Muscle layer of colon (tissue), 2 donors: ENCODE measurements at regions not wholly inside any gene's neighbourhood (a gene's known extent, or its start where the extent isn't known, plus 50 kb on each side); places are given as distances from the start of the nearest gene placed in this dataset.

ENCODE experiments used
- H3K27ac ChIP-seq: one replicate; pipeline ENCODE4 v1.7.0; 2013; ENCODE audit warnings: low read depth, mild to moderate bottlenecking, low read length, moderate library complexity
- H3K27me3 ChIP-seq, 2 donors: one replicate each; pipeline ENCODE4 v1.7.0; 2013; ENCODE audit warnings: low read length in 2 of 2, mild to moderate bottlenecking in 2 of 2; ENCODE audit not compliant: insufficient read depth in 2 of 2, control insufficient read depth in 1 of 2
- H3K36me3 ChIP-seq: one replicate; pipeline ENCODE4 v1.7.0; 2013; ENCODE audit warnings: mild to moderate bottlenecking, low read length; ENCODE audit not compliant: insufficient read depth
- H3K4me1 ChIP-seq: one replicate; pipeline ENCODE4 v1.7.0; 2013; ENCODE audit warnings: mild to moderate bottlenecking, low read length; ENCODE audit not compliant: insufficient read depth
- H3K4me3 ChIP-seq, 2 donors: one replicate each; pipeline ENCODE4 v1.7.0; 2013; ENCODE audit warnings: low read length in 2 of 2, low read depth in 1 of 2, mild to moderate bottlenecking in 1 of 2, moderate library complexity in 1 of 2
- H3K9ac ChIP-seq: one replicate; pipeline ENCODE4 v1.7.0; 2013; ENCODE audit warnings: low read length
- H3K9me3 ChIP-seq: one replicate; pipeline ENCODE4 v1.7.0; 2013; ENCODE audit warnings: mild to moderate bottlenecking, low read length
- donor health status: abdominal sarcoma.
- donor health status: Adenocarcinoma of cecum.

- H3K4me1 ChIP-seq = peaks cover 4% of the 10 kb centered on the region
- no peak overlapping the region for H3K9ac ChIP-seq
- H3K4me3 ChIP-seq = no peak overlapping the region
- no peak overlapping the region for H3K27ac ChIP-seq
- no peaks in the 10 kb centered on the region for H3K9me3 ChIP-seq
- H3K36me3 ChIP-seq = no peaks in the 10 kb centered on the region
- no peaks in the 10 kb centered on the region for H3K27me3 ChIP-seq
These were observed 138.1 kb upstream of the MED13L start for GRCh38 chr12:116415408-116416108.

DNA sequence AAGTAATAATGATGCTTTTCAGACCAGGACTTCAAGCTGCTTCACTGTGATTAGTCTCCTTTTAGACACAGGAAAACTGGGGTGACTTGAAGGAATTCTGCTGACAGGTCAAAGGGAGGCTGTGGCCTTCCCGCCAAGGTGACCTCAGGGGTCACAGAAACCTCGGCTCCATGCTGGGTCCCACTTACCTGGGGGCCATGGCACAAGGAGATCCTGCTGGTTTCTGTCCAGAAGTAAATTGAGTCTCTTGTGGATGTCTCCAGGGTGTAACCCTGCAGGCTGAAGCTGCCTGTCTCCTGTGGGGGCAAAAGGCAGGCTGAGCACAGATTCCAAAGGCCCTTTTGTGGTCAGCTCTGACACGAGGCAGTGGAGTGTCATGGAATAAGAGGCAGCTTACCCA lies 138.7 kb upstream of the MED13L start:
- Histone ChIP-seq H3K9me3 (no peaks in the 10 kb centered on the region), H3K27ac (no peak overlapping the region), H3K9ac (no peak overlapping the region), H3K4me3 (no peak overlapping the region), H3K36me3 (no peaks in the 10 kb centered on the region), H3K4me1 (no peaks in the 10 kb centered on the region), H3K27me3 (no peaks in the 10 kb centered on the region)

- Histone ChIP-seq H3K9me3 (no peaks in the 10 kb centered on the region), H3K4me3 (no peak overlapping the region), H3K27me3 (no peaks in the 10 kb centered on the region), H3K9ac (no peak overlapping the region), H3K36me3 (no peaks in the 10 kb centered on the region), H3K27ac (no peak overlapping the region), H3K4me1 (peaks cover 3% of the 10 kb centered on the region)
These were observed 140.6 kb upstream of the MAP1LC3B2 start for GRCh38 chr12:116418551-116418950.

DNA sequence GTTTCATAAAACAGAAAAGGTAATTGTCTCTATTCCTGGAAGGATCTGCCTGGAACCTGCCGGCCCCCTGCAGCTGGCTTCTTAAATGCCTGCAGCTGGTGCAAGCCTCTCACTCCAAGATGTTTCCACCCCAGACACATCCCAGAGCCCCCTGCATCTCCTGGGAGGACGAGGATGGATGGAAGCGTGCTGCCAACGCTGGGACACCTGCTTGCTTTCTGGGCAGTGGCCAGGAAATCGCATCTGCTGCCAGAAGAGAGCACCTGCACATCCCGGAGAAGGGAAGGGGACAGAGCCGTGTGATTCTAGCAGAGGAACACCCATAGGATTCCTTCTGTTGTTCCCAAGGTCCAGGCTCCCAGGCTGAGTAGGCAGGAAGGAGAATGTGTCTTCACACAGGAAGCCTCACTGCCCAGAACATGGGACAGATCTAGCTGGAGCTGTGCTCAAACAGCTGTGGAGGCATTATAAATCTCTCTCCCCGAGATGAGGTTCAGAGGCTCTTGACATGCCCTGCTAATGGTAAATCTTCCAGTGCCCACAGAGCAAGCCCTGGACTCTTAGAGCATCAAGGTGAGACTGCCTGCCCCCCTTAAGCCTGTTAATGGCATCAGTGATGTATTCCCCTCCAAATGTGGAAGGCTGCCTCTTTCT lies 138.8 kb upstream of the MAP1LC3B2 start:
- no peaks in the 10 kb centered on the region for H3K36me3 ChIP-seq
- no peak overlapping the region for H3K27ac ChIP-seq
- no peaks in the 10 kb centered on the region for H3K27me3 ChIP-seq
- H3K4me3 ChIP-seq = no peak overlapping the region
- no peak overlapping the region for H3K9ac ChIP-seq
- peaks cover 3% of the 10 kb centered on the region for H3K4me1 ChIP-seq
- no peaks in the 10 kb centered on the region for H3K9me3 ChIP-seq

GRCh38 chr12:116421785-116422538 lies 137.2 kb upstream of the MAP1LC3B2 start:
- Histone ChIP-seq H3K27ac (no peak overlapping the region), H3K4me3 (no peak overlapping the region), H3K36me3 (no peaks in the 10 kb centered on the region), H3K4me1 (peaks cover 3% of the 10 kb centered on the region), H3K9me3 (no peaks in the 10 kb centered on the region), H3K9ac (no peak overlapping the region), H3K27me3 (no peaks in the 10 kb centered on the region)

GRCh38 chr12:116423094-116423493 lies 136.1 kb upstream of the MAP1LC3B2 start:
- no peaks in the 10 kb centered on the region for H3K27me3 ChIP-seq
- H3K9ac ChIP-seq = no peak overlapping the region
- no peak overlapping the region for H3K4me3 ChIP-seq
- no peaks in the 10 kb centered on the region for H3K36me3 ChIP-seq
- no peaks in the 10 kb centered on the region for H3K9me3 ChIP-seq
- no peak overlapping the region for H3K27ac ChIP-seq
- H3K4me1 ChIP-seq = peaks cover 3% of the 10 kb centered on the region

GRCh38 chr12:116425256-116426193 lies 133.7 kb upstream of the MAP1LC3B2 start:
- H3K36me3 ChIP-seq = no peaks in the 10 kb centered on the region
- H3K27me3 ChIP-seq = no peaks in the 10 kb centered on the region
- H3K4me1 ChIP-seq = peaks cover 3% of the 10 kb centered on the region
- no peak overlapping the region for H3K27ac ChIP-seq
- H3K9ac ChIP-seq = no peak overlapping the region
- no peaks in the 10 kb centered on the region for H3K9me3 ChIP-seq
- H3K4me3 ChIP-seq = no peak overlapping the region

DNA sequence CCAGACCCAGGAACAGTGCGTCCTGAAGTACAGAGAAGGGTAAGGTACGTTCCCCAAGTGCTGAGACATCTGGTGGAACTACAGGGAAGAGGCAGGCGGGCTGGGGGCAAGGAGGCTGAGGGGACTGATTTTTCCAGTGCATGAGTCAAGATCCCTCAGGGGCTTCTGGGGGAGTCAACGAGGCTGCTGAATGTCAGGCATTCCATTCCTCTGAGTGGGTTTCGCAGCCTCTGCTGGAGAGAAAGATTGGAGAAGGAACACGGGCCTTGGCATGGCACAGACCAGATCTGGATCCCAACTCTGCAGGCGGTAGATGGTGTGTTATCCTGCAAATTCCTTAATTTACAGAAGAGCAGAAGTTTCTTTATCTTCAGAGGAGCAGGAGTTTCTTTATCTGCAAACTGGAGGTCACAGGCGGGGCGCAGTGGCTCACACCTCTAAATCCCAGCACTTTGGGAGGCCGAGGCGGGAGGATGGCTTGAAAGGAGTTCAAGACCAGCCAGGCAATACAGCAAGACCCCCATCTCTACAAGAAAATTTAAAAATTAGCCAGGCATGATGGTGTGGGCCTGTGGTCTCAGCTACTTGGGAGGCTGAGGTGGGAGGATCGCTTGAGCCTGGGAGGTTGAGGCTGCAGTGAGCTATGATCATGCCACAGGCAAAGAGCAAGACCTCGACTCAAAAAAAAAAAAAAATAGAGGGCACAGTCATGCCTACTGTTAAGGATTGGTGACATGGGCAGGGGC lies 132.6 kb upstream of the MAP1LC3B2 start:
- Histone ChIP-seq H3K27me3 (no peaks in the 10 kb centered on the region), H3K4me3 (no peak overlapping the region), H3K36me3 (no peaks in the 10 kb centered on the region), H3K9me3 (no peaks in the 10 kb centered on the region), H3K4me1 (peaks cover 3% of the 10 kb centered on the region), H3K27ac (no peak overlapping the region), H3K9ac (no peak overlapping the region)

DNA sequence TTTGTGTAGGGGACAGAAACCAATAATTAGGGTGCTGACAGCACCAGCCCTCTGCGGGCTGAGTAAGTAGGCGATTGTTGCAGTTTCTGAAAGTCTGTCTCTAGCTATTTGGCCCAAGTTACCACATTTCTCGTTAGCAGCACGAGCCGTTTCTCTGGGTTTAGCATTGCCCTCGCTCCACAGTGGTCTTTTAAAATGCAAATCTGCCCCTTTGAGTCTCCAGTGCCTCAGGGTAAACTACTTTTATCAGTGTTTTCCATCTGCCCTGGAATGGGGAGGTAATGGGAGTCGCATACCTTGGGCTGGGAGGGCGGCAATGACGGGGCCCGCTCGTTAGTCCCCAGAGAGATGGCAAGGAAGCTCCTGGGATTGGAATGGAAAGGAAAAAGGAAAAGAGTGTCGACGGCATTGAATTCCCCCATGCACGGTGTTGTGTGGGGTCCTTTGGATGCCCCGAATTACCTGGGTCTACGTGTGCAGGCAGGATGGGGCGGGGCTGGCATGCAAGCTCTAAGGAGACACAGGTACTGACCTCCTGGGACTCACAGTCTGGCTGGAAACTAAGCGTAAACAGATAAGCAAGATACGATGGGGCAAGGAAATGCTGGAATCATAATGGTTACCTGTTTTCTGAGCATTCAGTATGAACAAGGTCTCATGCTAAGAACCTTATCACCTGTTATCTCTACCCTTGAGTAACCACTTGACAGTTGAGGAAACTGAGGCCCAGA lies 131.8 kb upstream of the MAP1LC3B2 start:
- Histone ChIP-seq H3K36me3 (no peaks in the 10 kb centered on the region), H3K27me3 (no peaks in the 10 kb centered on the region), H3K27ac (no peak overlapping the region), H3K9me3 (peaks cover 2% of the 10 kb centered on the region), H3K9ac (no peak overlapping the region), H3K4me1 (peaks cover 9% of the 10 kb centered on the region), H3K4me3 (no peak overlapping the region)

DNA sequence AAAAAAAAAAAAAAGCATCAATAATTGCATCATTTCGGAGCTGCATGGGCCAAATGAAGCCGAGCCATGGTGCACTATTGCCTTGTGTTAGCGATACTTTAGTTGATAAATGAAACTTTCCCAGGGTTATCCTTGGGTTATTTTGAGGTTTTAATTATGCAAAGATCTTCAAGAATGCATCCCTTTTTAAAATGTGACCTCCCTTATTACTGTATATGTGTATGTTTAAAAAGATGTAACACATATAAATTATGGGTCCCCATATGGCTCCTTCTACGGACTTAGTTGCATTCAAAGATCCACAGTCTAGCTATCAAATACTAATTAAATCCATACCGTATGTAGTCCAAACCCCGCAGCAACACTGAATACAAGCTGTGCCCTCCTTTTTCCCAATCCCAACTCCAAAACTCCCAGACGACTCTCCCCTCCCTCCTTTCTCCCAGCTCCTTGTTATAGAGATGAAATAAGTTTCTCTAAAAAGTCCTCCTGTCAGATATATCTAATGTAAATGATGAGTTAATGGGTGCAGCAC lies 129.3 kb upstream of the MAP1LC3B2 start:
- no peak overlapping the region for H3K4me3 ChIP-seq
- no peaks in the 10 kb centered on the region for H3K36me3 ChIP-seq
- H3K9me3 ChIP-seq = peaks cover 3% of the 10 kb centered on the region
- H3K27me3 ChIP-seq = no peaks in the 10 kb centered on the region
- H3K9ac ChIP-seq = no peak overlapping the region
- H3K4me1 ChIP-seq = peaks cover 20% of the 10 kb centered on the region
- no peak overlapping the region for H3K27ac ChIP-seq
